H1 (cell line): ENCODE measurements at regions not wholly inside any gene's neighbourhood (a gene's known extent, or its start where the extent isn't known, plus 50 kb on each side); places are given as distances from the start of the nearest gene placed in this dataset.

Experiments used
- CTCF ChIA-PET: fragments of 300-600 bp; sonication (Branson Sonifier 250); formaldehyde crosslinking; loops from one replicate; lab custom pipeline; 2021; ENCODE audit not compliant: partially characterized antibody; lab: Charles Lee
- POLR2A ChIA-PET: fragments of 300-600 bp; sonication (Branson Sonifier 250); formaldehyde crosslinking; loops from one replicate; lab custom pipeline; 2021; ENCODE audit warnings: inconsistent platforms; ENCODE audit not compliant: partially characterized antibody; lab: Charles Lee
- DNase-seq, 2 experiments: peaks; one replicate each; pipeline versions ENCODE4 v3.0.0 to v3.0.0-alpha.2; 2010 to 2022; ENCODE audit warnings: low spot score in 2 of 2, low read depth in 1 of 2, mixed read lengths in 1 of 2
- FAIRE-seq: peaks from 2 replicates; lab custom pipeline; 2011; peaks lifted over from hg19 to GRCh38; lab: Jason Lieb, UNC
- H2AFZ ChIP-seq: 2 replicates; pipeline ENCODE4 v1.8.1; 2012; ENCODE audit warnings: low read length, inconsistent platforms
- H2AK5ac ChIP-seq: 2 replicates; pipeline ENCODE4 v1.6.1; 2013; ENCODE audit warnings: low read depth, low read length
- H2BK120ac ChIP-seq: replicated peaks from 2 replicates; pipeline ENCODE3; 2013; ENCODE audit warnings: low read depth, low read length, inconsistent platforms
- H2BK12ac ChIP-seq: 2 replicates; pipeline ENCODE4 v1.6.1; 2013; ENCODE audit warnings: low read depth, low read length
- H2BK15ac ChIP-seq: 2 replicates; pipeline ENCODE4 v1.6.1; 2013; ENCODE audit warnings: low read length
- H2BK20ac ChIP-seq: 2 replicates; pipeline ENCODE4 v1.6.1; 2013; ENCODE audit warnings: low read length
- H2BK5ac ChIP-seq: 2 replicates; pipeline ENCODE4 v1.6.1; 2013; ENCODE audit warnings: low read depth, low read length
- H3K14ac ChIP-seq: 2 replicates; pipeline ENCODE4 v1.6.1; 2013; ENCODE audit warnings: inconsistent platforms; ENCODE audit not compliant: insufficient read length
- H3K18ac ChIP-seq: 2 replicates; pipeline ENCODE4 v1.6.1; 2013; ENCODE audit warnings: low read length; ENCODE audit errors: extremely low read depth
- H3K23ac ChIP-seq: 2 replicates; pipeline ENCODE4 v1.6.1; 2013; ENCODE audit warnings: inconsistent platforms; ENCODE audit not compliant: insufficient read length
- H3K23me2 ChIP-seq: 2 replicates; pipeline ENCODE4 v1.6.1; 2013; ENCODE audit warnings: low read depth, low read length
- H3K27ac ChIP-seq: 2 replicates; pipeline ENCODE4 v1.6.1; 2011; ENCODE audit warnings: low read depth, low read length, inconsistent platforms
- H3K27me3 ChIP-seq, 4 experiments: replicated peaks in 1 of 4; 1 replicate in 1 of 4; 2 replicates in 3 of 4; pipeline versions ENCODE4 v1.6.1 to v1.8.1; 2011 to 2013; ENCODE audit warnings: low read length in 3 of 4, mild to moderate bottlenecking in 3 of 4, inconsistent platforms in 2 of 4, mixed read lengths in 2 of 4, moderate library complexity in 1 of 4; ENCODE audit not compliant: control insufficient read depth in 3 of 4, insufficient read depth in 3 of 4; ENCODE audit errors: extremely low read depth in 1 of 4
- H3K36me3 ChIP-seq, 4 experiments: 2 replicates each; pipeline versions ENCODE4 v1.6.1 to v1.8.1; 2011 to 2013; ENCODE audit warnings: mild to moderate bottlenecking in 4 of 4, low read length in 3 of 4, moderate library complexity in 2 of 4, control low read depth in 1 of 4, inconsistent platforms in 1 of 4; ENCODE audit not compliant: insufficient read depth in 4 of 4, control insufficient read depth in 2 of 4
- H3K4ac ChIP-seq: replicated peaks from 2 replicates; pipeline ENCODE3; 2013; ENCODE audit warnings: low read length, low read depth, mixed read lengths, inconsistent platforms; ENCODE audit not compliant: insufficient read length
- H3K4me1 ChIP-seq, 4 experiments: replicated peaks in 1 of 4; 1 replicate in 1 of 4; 2 replicates in 3 of 4; pipeline versions ENCODE4 v1.6.1 to v1.8.1; 2011 to 2013; ENCODE audit warnings: low read length in 3 of 4, inconsistent platforms in 2 of 4, mixed read lengths in 1 of 4; ENCODE audit not compliant: insufficient read depth in 4 of 4, control insufficient read depth in 3 of 4
- H3K4me2 ChIP-seq, 2 experiments: 2 replicates each; pipeline versions ENCODE4 v1.6.1 to v1.8.1; 2011 to 2013; ENCODE audit warnings: low read depth in 2 of 2, low read length in 2 of 2, control low read depth in 1 of 2, inconsistent platforms in 1 of 2, mild to moderate bottlenecking in 1 of 2; ENCODE audit not compliant: insufficient read depth in 1 of 2
- H3K4me3 ChIP-seq, 4 experiments: fragments of 200-600, 300-600 bp in 1 of 4; sonication (generic), shearing (Covaris generic), sonication (Bioruptor Twin) in 1 of 4; 2 replicates each; pipeline versions ENCODE4 v1.5.1 to v1.8.1; 2011 to 2016; ENCODE audit warnings: low read length in 4 of 4, low read depth in 3 of 4, control low read depth in 2 of 4, inconsistent platforms in 2 of 4, mild to moderate bottlenecking in 2 of 4, mixed read lengths in 1 of 4, moderate library complexity in 1 of 4; ENCODE audit not compliant: insufficient read depth in 2 of 4; ENCODE audit errors: extremely low read depth in 1 of 4
- H3K56ac ChIP-seq: replicated peaks from 2 replicates; pipeline ENCODE3; 2013; ENCODE audit warnings: low read depth, mild to moderate bottlenecking, mixed read lengths, low read length, inconsistent platforms; ENCODE audit not compliant: insufficient read length
- H3K79me1 ChIP-seq: 2 replicates; pipeline ENCODE4 v1.6.1; 2013; ENCODE audit warnings: low read depth, low read length, control low read depth
- H3K79me2 ChIP-seq, 2 experiments: 2 replicates each; pipeline versions ENCODE4 v1.6.1 to v1.8.1; 2012 to 2013; ENCODE audit warnings: low read length in 2 of 2, mild to moderate bottlenecking in 2 of 2, inconsistent platforms in 1 of 2; ENCODE audit not compliant: insufficient read depth in 2 of 2, control insufficient read depth in 1 of 2
- H3K9ac ChIP-seq, 4 experiments: replicated peaks in 1 of 4; 1 replicate in 1 of 4; 2 replicates in 3 of 4; pipeline versions ENCODE4 v1.6.1 to v1.8.1; 2011 to 2013; ENCODE audit warnings: low read depth in 3 of 4, low read length in 3 of 4, control low read depth in 2 of 4, mild to moderate bottlenecking in 2 of 4, moderate library complexity in 2 of 4, inconsistent platforms in 1 of 4; ENCODE audit errors: extremely low read depth in 1 of 4
- H3K9me3 ChIP-seq, 2 experiments: 2 replicates each; pipeline versions ENCODE4 v1.6.1 to v1.8.1; 2012 to 2013; ENCODE audit warnings: mild to moderate bottlenecking in 2 of 2, moderate library complexity in 2 of 2, control low read depth in 1 of 2, inconsistent platforms in 1 of 2, low read depth in 1 of 2, low read length in 1 of 2, mixed read lengths in 1 of 2; ENCODE audit not compliant: insufficient read depth in 2 of 2
- H4K20me1 ChIP-seq, 2 experiments: replicated peaks in 1 of 2; 2 replicates each; pipeline versions ENCODE3 to v1.8.1; 2011 to 2013; ENCODE audit warnings: inconsistent platforms in 2 of 2, low read length in 2 of 2, mild to moderate bottlenecking in 1 of 2; ENCODE audit not compliant: insufficient read depth in 2 of 2, control insufficient read depth in 1 of 2
- H4K5ac ChIP-seq: 2 replicates; pipeline ENCODE4 v1.6.1; 2013; ENCODE audit warnings: low read length, low read depth, mixed read lengths, inconsistent platforms; ENCODE audit not compliant: insufficient read length
- H4K8ac ChIP-seq: 2 replicates; pipeline ENCODE4 v1.8.0; 2013; ENCODE audit warnings: mild to moderate bottlenecking, moderate library complexity, low read length, inconsistent platforms; ENCODE audit not compliant: insufficient read depth; ENCODE audit errors: extremely low read depth
- H4K91ac ChIP-seq: replicated peaks from 2 replicates; pipeline ENCODE3; 2013; ENCODE audit warnings: low read length, mixed read lengths, inconsistent platforms; ENCODE audit not compliant: insufficient read length
- ATF3 ChIP-seq: IDR thresholded peaks from 2 replicates; pipeline ENCODE4 v1.6.1; 2011; ENCODE audit warnings: low read depth, mild to moderate bottlenecking, low read length; ENCODE audit not compliant: insufficient read depth
- BCL11A ChIP-seq, 2 experiments: IDR thresholded peaks; one replicate each; pipeline ENCODE4 v1.6.1; 2011; ENCODE audit warnings: low read depth in 2 of 2, low read length in 2 of 2, mild to moderate bottlenecking in 2 of 2
- HDAC2 ChIP-seq, 2 experiments: fragments of 300-600 bp in 1 of 2; sonication (generic) in 1 of 2; IDR thresholded peaks; 2 replicates each; pipeline ENCODE4 v1.6.1; 2011 to 2012; ENCODE audit warnings: low read depth in 2 of 2, low read length in 2 of 2, mild to moderate bottlenecking in 2 of 2, moderate library complexity in 2 of 2, borderline replicate concordance in 1 of 2, inconsistent platforms in 1 of 2
- RNF2 ChIP-seq: fragments of 200-900, 300-1000 bp; sonication (generic); IDR thresholded peaks from 2 replicates; pipeline ENCODE4 v1.7.1; 2016; ENCODE audit warnings: borderline replicate concordance, low read depth, mild to moderate bottlenecking, antibody characterized with exemption, low read length; ENCODE audit not compliant: poor library complexity, severe bottlenecking; ENCODE audit errors: missing control alignments
- SAP30 ChIP-seq: fragments of 300-600 bp; sonication (generic); IDR thresholded peaks from 2 replicates; pipeline ENCODE4 v1.7.1; 2012; ENCODE audit warnings: low read length, moderate library complexity, mild to moderate bottlenecking, inconsistent platforms; ENCODE audit not compliant: insufficient read depth, insufficient replicate concordance
- SIRT6 ChIP-seq: IDR thresholded peaks from one replicate; pipeline ENCODE4 v1.7.1; 2012; ENCODE audit warnings: low read length, inconsistent platforms
- SP4 ChIP-seq: IDR thresholded peaks from 2 replicates; pipeline ENCODE4 v1.6.1; 2012; ENCODE audit warnings: low read length, inconsistent platforms
- WGBS, 2 experiments: shearing (Covaris generic) in 1 of 2; methylation state at CpG; one replicate each; pipeline versions ENCODE4 v1.1.6 to v1.1.7; 2013 to 2015; ENCODE audit warnings: low lambda C conversion rate in 2 of 2, mixed read lengths in 2 of 2, inconsistent platforms in 1 of 2, low coverage in 1 of 2, missing lambda C conversion rate in 1 of 2; ENCODE audit not compliant: insufficient replicate concordance in 2 of 2, insufficient coverage in 1 of 2, insufficient read length in 1 of 2; ENCODE audit errors: extremely low coverage in 1 of 2, missing lambda C conversion rate in 1 of 2; 5-methylcytosine and 5-hydroxymethylcytosine counted together

GRCh38 chr5:175597718-175598117 lies 60.2 kb upstream of the HRH2 start:
- Histone ChIP-seq H2BK120ac (no peak overlapping the region), H3K18ac (no peak overlapping the region), H3K4me1 (peaks cover 0 to 7% (median 2%) of the 10 kb centered on the region in 4 experiments; a peak in 5 of 7 replicates), H3K36me3 (no peaks in the 10 kb centered on the region), H4K5ac (no peak overlapping the region), H3K56ac (no peak overlapping the region), H2AFZ (no peak overlapping the region), H2BK20ac (no peak overlapping the region), H3K9ac (no peak overlapping the region), H2BK12ac (peak overlapping the region; percentile 28; the same call in 1 of the 2 replicates), H3K27ac (no peak overlapping the region), H4K91ac (no peak overlapping the region), H2BK15ac (no peak overlapping the region; the same call in 1 of the 2 replicates), H4K20me1 (no peaks in the 10 kb centered on the region), H2BK5ac (no peak overlapping the region), H3K27me3 (no peaks in the 10 kb centered on the region), H3K14ac (no peak overlapping the region), H3K4me2 (no peak overlapping the region), H3K79me2 (no peaks in the 10 kb centered on the region), H3K4me3 (no peak overlapping the region), H2AK5ac (no peak overlapping the region), H3K23me2 (no peaks in the 10 kb centered on the region), H4K8ac (peak overlapping the region; percentile 22; the same call in 1 of the 2 replicates), H3K23ac (no peak overlapping the region), H3K4ac (no peak overlapping the region), H3K79me1 (no peaks in the 10 kb centered on the region), H3K9me3 (no peaks in the 10 kb centered on the region)
- ChIA-PET POLR2A (interaction anchor here (1.0 kb wide), 1 partner anchor 12 kb away, joined by 3 read pairs; no protein-coding TSS in a partner anchor), CTCF (interaction anchor here (0.8 to 1.2 kb wide), 4 partner anchors 15 to 121 kb away, joined by 3 to 5 read pairs (median 4); no protein-coding TSS in a partner anchor)
- DNase-seq (no peak), FAIRE-seq (no peak)
- WGBS, 2 experiments = 84% methylated on average over 7 of the region's 7 CpGs; no CpG with 5 or more reads in 1 of the 2 experiments
- no peak for TF ChIP-seq SP4
- TF ChIP-seq RNF2 = no peak
- TF ChIP-seq SAP30 = no peak
- no peak for TF ChIP-seq SIRT6
- no peak for TF ChIP-seq BCL11A (IDR thresholded peaks at IDR 0.05; ENCODE audit: low read depth in 2 of 2, low read length in 2 of 2)
- no peak for TF ChIP-seq ATF3
- TF ChIP-seq HDAC2 (IDR thresholded peaks at IDR 0.05; ENCODE audit: borderline replicate concordance in 1 of 2, low read depth in 2 of 2, low read length in 2 of 2) = no peak
